ENCODE measurements at regions not wholly inside any gene's neighbourhood (a gene's known extent, or its start where the extent isn't known, plus 50 kb on each side); places are given as distances from the start of the nearest gene placed in this dataset.

- ATAC-seq (no peak), DNase-seq (no peak)
- H3K36me3 ChIP-seq (replicated peaks in 1 of 2; ENCODE audit: insufficient read depth in 1 of 2, low read depth in 2 of 2): no peaks in the 10 kb centered on the region
- TF ChIP-seq CTCF (IDR thresholded peaks at IDR 0.05): no peak
- no peak for TF ChIP-seq POLR2A (IDR thresholded peaks at IDR 0.05)
- no peaks in the 10 kb centered on the region for H3K9me3 ChIP-seq
- H3K4me1 ChIP-seq: no peaks in the 10 kb centered on the region
- no peak overlapping the region for H3K27ac ChIP-seq
- 77 to 92% methylated on average over 4 of the region's 4 CpGs for WGBS, 2 donors
- no peaks in the 10 kb centered on the region for H3K27me3 ChIP-seq
- no peak overlapping the region for H3K4me3 ChIP-seq
- intact Hi-C loops (cut with DNase I): no loop called here
Observed at GRCh38 chr9:80595192-80595591, 1023.4 kb downstream of the TLE4 start.

DNA sequence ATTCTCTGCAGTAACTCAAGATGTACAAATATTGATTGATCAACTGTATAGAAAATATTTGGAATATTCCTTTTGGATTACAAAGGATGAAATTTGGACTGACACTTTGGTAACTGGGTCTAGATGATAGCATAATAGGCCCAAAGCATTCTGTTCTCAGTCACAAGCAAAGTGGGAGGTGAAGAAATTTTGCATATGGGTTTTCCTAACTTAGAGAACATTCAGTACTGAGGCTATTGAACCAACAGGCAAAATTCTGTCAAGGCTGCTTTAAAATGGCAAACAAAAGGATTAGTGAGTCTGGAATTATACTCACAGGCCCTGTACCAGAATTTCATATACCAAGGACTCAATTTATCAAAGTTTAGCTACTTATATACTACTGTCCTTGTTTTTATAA is 1020.6 kb downstream of the TLE4 start:
- no peaks in the 10 kb centered on the region for H3K27me3 ChIP-seq
- DNase-seq (no peak), ATAC-seq (no peak)
- no peaks in the 10 kb centered on the region for H3K36me3 ChIP-seq (replicated peaks in 1 of 2; ENCODE audit: insufficient read depth in 1 of 2, low read depth in 2 of 2)
- no peaks in the 10 kb centered on the region for H3K9me3 ChIP-seq
- no peaks in the 10 kb centered on the region for H3K4me1 ChIP-seq
- H3K4me3 ChIP-seq: no peak overlapping the region
- H3K27ac ChIP-seq: no peak overlapping the region
- intact Hi-C loops (cut with DNase I): no loop called here
- TF ChIP-seq POLR2A (IDR thresholded peaks at IDR 0.05) (no peak), CTCF (IDR thresholded peaks at IDR 0.05) (no peak)

DNA sequence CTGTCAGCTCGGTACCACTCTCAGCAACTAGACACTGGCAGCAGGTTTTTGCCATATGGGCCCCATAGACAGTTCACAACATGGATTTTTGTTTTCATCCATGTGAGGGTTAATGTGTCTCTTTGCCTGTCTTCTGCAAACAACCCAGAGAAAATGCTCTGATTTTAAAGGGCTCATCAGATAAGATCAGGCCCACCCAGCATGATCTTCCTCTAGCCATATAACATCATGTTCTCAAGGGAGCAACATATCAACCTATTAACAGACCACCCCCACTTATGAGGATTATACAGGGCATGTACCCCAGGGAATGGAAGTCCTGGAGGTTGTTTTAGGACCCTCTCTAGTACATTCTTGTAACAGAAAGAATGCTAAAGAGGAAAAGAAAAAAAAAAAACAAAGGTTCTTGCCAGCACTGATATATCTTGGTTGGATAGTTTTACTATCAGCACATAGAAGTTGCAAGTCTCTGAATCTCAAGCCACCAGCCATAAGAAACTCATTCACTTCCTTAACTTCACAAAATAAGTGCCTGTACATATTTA is 1015.1 kb downstream of the TLE4 start:
- no peak for ATAC-seq
- intact Hi-C loops (cut with DNase I): no loop called here
- Histone ChIP-seq H3K9me3 (no peaks in the 10 kb centered on the region), H3K36me3 (replicated peaks in 1 of 2; ENCODE audit: insufficient read depth in 1 of 2, low read depth in 2 of 2) (no peaks in the 10 kb centered on the region), H3K4me3 (no peak overlapping the region), H3K27ac (no peak overlapping the region), H3K4me1 (no peaks in the 10 kb centered on the region), H3K27me3 (no peaks in the 10 kb centered on the region)
- no peak for DNase-seq
- TF ChIP-seq CTCF (IDR thresholded peaks at IDR 0.05) (no peak), POLR2A (IDR thresholded peaks at IDR 0.05) (no peak)
- WGBS, 2 donors: 44 to 70% methylated on average over 1 of the region's 1 CpG

- TF ChIP-seq CTCF (IDR thresholded peaks at IDR 0.05): no peak
- no peak for ATAC-seq
- WGBS, 2 donors: 41 to 63% methylated on average over 3 of the region's 3 CpGs
- intact Hi-C loops (cut with DNase I): no loop called here
- H3K27ac ChIP-seq: no peak overlapping the region
- DNase-seq: no peak
- H3K9me3 ChIP-seq: no peaks in the 10 kb centered on the region
- H3K27me3 ChIP-seq: no peaks in the 10 kb centered on the region
- H3K4me1 ChIP-seq: no peaks in the 10 kb centered on the region
- H3K4me3 ChIP-seq: no peak overlapping the region
- H3K36me3 ChIP-seq (replicated peaks in 1 of 2; ENCODE audit: insufficient read depth in 1 of 2, low read depth in 2 of 2): no peaks in the 10 kb centered on the region
Observed at GRCh38 chr9:80571953-80572352, 1000.2 kb downstream of the TLE4 start.

DNA sequence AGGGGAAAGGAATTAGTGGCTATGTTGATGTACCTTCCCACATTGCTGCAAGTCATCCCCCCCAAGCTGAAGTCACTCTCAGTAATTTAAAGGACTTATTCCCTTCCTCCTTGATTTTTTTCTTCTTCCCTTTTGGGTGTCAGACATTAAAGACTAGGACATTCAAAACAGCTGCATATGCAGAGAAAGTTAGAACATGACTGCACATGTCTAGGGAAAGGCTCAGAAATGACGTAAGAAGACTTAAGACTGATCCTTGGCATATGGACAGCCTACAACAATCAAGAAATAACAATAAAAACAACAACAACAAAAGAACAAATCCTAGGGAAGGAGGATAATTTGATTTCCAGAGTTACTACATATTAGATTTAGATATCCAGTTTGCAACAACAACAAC is 997.5 kb downstream of the TLE4 start:
- DNase-seq: no peak

More for the DNA sequence above, 997.5 kb downstream of the TLE4 start:
- Histone ChIP-seq H3K9me3 (no peaks in the 10 kb centered on the region), H3K27ac (no peak overlapping the region), H3K4me1 (no peaks in the 10 kb centered on the region), H3K36me3 (replicated peaks in 1 of 2; ENCODE audit: insufficient read depth in 1 of 2, low read depth in 2 of 2) (no peaks in the 10 kb centered on the region), H3K4me3 (no peak overlapping the region), H3K27me3 (no peaks in the 10 kb centered on the region)
- no peak for TF ChIP-seq CTCF (IDR thresholded peaks at IDR 0.05)
- no peak for TF ChIP-seq POLR2A (IDR thresholded peaks at IDR 0.05)
- WGBS, 2 donors: 33 to 41% methylated on average over 1 of the region's 1 CpG
- ATAC-seq: no peak
- intact Hi-C loops (cut with DNase I): no loop called here

Data from body of pancreas (tissue), 4 donors.